Activated CD4-positive, alpha-beta T cell treated with anti-CD3 and anti-CD28 coated beads, Interleukin-2, amount 50 U/mL, for 4 hours (primary cell): ENCODE measurements at regions not wholly inside any gene's neighbourhood (a gene's known extent, or its start where the extent isn't known, plus 50 kb on each side); places are given as distances from the start of the nearest gene placed in this dataset.
"Not testable (repeated sequence)": the region's sequence is repeated elsewhere in the genome, so short reads cannot be mapped to it uniquely, and the experiment has no call there.

ENCODE experiments used
- DNase-seq, 2 experiments: peaks; one replicate each; pipeline ENCODE4 v3.0.0-alpha.2; 2020

DNA sequence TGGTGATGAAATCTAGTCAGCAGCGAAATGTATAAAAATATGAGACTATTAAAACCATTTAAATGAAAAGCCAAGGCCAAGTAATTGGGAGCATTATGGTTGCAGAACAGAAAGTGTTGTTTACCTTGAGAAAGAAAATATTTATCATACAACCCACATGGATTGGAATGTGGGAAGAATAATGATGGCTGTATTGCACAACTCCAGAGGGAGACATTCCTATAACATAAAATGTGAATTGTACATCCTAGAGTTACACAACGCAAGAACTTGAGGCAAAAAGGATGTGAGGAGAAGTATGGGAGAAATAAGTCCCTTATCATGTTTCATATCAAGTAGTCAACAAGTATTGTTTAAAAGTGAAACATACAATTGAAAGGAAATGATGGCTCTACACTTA, 1014.0 kb upstream of the SEMA6A start:
- DNase-seq = no peak

DNA sequence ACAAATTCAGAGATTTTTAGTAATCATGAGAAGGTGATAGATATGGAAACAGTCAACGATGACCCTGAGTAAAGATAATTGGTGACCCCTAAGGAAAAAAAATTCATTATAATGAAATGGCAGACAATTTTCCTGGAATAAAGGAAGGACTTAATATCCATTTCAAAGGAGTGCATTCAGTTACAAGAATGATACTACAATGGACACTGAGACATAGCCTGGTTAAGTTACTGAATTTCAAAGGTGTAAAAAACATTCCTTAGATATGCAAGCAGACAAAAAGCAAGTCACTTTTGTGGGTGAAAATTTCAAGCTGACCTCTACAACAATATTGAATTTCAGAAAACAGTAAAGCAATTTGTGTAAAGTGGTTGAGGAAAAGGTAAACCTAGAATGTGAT, 1012.5 kb upstream of the SEMA6A start:
- no peak for DNase-seq

DNA sequence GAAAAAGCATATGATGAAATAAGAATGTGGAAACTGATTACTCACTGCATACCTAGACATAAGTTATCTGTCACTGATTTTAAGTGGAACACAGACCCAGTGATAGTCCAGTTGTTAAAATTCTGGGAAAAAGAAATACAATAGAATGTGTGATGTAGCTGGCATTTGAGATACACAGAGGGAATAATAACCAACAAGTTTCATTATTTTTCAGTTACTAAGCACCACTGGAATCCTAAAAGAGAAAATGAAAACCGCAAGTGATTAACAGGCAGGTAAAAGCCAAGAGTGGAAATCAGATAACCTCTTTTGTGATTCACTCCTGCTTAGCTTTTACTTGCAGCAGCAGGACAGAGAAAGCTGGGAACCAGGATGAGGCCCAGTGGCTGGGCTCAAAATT, 994.0 kb upstream of the SEMA6A start:
- no peak for DNase-seq

DNA sequence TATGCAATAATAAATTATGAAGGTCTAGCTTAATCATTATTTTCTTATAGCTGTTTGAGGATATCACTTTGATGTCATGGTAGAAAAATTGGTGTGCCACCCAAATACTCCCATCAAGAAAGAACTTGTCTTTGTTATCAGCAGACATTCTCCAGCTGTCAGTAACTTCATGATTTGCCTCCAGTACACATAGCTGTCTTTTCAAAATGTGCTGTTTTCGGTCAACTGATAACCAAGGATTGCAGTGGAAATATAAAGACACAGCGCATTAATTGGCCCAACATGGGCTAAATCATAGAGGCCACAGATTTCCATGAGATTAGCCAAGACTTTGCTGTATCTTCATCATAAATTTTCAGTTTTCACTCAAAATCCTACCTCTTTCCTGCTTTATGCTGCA, 993.5 kb upstream of the SEMA6A start:
- DNase-seq = no peak

DNA sequence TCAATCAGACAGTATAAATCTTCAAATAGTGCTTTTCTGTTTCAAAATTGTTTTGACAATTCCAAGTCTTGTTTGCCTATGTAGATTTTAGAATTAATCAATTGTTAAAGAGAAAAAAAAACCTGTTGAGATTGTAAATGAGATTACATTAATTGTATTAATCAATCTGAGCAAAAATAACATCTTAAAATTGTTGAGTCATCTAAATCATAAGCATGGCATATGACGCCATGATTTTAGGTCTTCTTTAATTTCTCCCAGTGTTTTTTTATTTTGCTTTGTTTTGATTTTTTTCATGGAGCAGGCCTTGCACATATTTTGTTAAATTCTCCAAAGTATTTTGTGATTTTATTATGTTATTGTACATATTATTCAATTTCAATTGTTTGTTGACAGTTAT, 988.0 kb upstream of the SEMA6A start:
- DNase-seq = no peak

DNA sequence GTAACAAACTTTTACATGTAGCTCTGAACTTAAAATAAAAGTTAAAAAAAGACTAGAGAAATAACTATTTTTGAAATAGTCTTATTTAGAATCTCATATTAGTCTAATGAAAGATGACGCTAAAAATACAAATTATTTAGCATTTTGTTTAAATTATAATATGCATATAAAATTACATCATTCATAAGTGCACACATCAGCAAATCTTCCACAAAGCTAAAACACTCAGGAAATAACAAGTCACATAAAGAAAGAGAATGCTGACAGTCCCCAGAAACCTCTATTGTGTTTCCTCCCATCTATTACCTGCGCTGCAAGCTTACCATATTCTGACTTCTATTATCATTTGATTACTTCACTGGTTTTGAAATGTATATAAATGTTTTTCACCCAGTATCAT, 986.9 kb upstream of the SEMA6A start:
- DNase-seq = no peak

DNA sequence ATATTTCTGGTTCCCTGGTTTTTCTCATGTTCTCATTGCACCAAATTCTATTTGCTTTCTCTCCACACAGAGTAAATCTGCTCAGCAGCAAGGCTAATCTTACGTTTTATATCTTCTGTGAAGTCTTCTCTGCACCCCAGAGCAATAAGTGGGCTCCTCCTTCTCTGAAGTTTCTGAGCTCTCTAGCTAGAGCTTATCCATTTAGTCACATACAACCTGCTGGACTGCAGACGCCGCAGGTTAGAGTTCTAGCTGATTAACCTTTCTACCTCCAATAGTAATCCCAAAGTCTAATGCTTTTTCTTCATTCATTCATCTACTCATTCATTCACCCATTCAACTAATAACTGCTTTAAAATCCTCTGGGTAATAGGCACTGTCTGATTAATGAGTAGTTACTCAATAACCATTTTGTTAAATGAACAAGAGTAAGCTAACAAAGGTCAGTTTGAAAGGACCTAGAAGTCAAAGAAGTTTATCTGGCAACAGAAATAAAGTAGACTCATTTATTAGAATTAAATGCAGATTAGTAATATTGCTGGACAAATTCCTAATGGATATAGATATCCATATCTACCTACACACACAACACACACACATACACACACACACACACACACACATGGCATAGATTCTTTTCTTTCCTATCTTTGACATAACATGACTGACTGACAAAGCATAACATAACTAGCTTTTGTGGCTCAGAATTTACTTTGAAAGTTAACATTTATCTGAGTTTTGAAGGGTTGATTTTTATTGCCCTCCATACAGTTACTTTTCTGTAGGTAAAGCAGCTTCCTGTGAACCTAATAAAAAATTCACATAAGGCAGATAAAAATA, 984.6 kb upstream of the SEMA6A start:
- no peak for DNase-seq

DNA sequence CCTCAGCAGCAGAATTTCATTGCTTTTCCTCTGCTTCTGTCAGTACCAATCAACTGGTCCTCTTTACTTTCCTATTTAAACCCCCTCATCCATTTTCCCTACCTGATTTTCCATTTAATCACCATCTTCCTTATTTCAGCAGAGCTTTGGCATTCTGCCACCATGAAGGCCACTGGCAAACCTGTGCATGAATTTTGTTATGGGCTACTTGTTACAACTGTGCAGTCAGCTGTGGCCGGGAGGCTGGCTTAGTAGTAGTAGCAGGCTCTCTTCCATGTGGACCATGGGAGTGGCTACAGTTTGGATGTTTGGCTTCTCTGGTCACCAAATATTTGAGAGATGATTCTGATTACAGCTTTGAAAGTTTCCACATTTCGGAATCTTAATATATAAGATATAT, 976.6 kb upstream of the SEMA6A start:
- DNase-seq = no peak

DNA sequence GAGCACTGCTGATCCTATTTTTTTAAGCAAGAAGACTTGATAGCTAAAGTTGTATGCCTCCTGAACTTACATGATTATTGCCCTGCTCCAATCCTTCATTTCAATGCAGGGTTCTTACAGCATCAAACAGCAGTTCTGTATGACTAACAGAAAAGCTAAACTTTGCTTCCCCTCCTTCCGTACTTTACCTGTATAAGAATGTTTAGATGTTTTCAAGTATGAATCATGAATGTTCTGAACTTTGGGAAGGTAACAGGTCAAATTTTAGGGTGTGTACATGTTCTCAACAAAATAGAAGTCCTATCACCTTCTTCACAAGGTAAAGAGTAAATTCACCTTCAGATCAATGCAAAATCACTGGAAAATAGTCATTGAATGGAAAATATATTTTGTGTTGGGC, 972.6 kb upstream of the SEMA6A start:
- DNase-seq = no peak

DNA sequence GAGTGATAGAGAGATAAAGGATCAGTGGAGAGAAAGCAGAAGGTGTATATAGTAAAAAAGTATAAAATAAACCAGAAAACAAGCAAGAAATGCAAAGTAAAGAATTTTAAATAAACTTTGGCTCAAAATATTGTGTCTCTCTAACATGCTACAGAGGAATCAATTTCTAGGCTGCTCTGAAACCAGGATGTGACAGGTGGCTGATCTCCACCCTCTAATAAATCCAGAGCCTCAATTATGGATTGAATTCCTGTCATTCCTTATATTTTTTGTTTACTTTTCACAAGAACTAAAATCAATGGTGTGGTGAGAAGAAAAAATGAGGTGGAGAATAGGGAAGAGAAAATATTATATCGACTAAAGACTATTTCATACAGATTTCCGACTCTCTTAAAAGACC, 965.1 kb upstream of the SEMA6A start:
- DNase-seq = no peak

DNA sequence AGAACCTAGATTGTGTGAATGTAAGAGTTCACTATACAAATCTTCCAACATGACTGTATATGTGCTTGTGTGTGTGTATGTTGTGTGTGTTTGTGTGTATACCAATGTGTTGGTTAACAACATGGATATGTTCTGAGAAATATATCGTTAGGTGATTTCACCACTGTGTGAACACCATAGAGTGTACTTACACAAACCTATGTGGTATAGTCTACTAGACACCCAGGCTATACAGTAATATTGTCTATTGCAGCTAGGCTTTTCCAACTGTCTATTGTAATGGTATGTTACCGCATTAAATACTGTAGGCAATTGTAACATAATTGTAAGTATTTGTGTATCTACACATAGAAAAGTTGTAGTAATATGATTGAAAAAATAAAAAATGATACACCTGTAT, 959.2 kb upstream of the SEMA6A start:
- DNase-seq = no peak

DNA sequence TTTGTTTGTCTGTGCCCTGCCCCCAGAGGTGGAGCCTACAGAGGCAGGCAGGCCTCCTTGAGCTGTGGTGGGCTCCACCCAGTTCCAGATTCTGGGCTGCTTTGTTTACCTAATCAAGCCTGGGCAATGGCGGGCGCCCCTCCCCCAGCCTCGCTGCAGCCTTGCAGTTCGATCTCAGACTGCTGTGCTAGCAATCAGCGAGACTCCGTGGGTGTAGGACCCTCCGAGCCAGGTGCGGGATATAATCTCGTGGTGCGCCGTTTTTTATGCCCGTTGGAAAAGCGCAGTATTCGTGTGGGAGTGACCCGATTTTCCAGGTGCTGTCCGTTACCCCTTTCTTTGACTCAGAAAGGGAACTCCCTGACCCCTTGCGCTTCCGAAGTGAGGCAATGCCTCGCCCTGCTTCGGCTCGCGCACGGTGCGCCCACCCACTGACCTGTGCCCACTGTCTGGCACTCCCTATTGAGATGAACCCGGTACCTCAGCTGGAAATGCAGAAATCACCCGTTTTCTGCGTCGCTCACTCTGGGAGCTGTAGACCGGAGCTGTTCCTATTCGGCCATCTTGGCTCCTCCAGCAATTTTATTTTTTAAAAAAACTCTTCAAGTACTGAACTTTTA, 958.5 kb upstream of the SEMA6A start:
- not testable (repeated sequence) for DNase-seq

DNA sequence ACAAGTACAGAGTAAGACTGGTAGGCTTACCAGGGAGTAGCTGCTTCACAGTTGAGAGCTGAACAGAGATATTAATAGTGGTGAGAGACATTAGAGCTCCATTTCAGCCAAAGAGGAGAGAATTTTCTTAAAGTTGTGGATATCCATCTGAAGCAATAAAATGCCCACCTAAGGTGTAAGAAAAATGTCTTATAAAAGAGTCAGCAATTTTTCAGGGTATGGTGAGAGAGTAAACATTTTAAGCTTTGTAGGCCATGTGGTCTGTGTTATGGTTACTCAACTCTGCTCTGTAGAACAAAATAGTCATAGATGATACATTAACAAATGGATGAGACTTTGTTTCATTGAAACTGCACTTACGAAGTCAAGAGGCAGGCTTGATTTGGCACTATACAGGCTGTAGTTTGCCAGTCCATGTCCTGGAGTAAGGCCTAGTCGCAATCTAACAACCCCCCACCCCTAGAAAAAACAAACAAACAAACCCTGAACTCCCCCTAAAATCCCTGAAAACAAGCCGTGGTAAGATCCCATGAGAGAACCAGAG, 945.4 kb upstream of the SEMA6A start:
- no peak for DNase-seq

DNA sequence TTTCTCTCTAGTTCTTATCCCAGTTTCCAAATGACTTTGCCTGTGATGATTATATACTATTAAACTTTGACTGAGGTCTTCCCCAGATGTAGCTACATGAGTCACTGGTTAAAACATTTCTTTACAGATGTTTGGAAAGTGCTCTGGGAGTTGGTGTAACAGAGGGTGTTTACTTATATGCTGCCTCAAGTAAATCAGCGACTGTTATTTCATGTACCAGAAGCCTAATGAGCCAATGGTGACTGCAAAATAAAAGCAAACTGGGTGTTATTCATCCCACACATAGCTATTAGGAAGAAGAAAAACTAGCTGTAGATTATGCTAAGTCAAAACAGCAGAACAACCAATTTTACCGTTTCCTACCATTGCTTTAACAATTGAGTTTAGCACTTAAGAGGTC, 929.7 kb upstream of the SEMA6A start:
- DNase-seq = no peak

DNA sequence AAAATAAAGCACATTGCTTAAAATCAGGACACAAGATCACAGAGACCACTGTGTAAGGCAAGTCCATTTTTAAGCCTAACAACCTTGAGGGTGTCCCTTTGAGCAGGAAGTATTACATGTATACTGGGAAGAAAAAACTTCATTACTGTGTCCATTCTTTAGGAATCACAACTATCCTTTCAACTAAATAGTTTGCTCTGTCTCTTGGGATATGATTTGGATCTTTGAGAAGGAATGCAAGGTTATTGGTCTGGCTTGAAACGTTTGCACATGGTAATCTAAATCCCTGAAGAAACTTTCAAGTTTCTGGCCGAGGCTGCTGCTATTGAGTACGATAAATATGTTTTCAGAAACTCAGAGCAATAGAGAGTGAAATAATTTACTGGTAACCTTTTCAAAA, 923.0 kb upstream of the SEMA6A start:
- no peak for DNase-seq

DNA sequence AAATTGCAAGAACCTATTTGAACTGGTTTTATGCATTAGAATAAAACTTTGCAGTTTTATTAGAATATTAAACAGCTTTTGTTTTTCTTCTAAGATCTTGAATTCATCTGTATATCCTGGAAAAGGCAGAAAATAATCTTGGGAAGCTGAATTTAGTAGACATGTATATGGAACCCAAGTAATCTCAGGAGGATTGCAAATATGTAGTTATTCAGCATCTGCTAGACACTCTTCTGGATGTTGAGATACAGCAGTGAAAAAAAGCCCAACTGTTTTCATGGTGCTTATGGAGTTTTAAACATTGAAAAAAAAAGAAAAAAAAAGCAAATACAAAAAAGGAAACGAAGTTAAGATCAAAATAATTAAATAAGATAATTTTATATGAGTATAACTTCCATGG, 922.2 kb upstream of the SEMA6A start:
- no peak for DNase-seq

DNA sequence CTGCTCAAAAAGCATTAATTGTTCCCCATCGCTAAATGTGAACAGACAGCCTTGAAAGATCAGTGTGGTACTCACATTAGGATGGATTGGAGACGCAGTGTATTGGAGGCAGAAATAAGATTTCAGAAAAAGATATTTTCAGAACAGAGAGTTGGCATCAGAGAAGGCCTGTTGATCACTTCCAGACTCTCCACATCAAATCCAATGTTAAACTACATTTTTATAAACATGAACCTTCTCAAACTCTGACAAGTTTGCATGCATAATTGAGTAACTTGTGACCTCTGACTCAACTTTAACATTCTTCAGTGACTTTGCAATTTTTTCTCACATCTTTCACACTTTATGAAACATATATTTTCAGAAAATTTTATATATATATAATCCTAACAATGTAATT, 919.6 kb upstream of the SEMA6A start:
- no peak for DNase-seq

DNA sequence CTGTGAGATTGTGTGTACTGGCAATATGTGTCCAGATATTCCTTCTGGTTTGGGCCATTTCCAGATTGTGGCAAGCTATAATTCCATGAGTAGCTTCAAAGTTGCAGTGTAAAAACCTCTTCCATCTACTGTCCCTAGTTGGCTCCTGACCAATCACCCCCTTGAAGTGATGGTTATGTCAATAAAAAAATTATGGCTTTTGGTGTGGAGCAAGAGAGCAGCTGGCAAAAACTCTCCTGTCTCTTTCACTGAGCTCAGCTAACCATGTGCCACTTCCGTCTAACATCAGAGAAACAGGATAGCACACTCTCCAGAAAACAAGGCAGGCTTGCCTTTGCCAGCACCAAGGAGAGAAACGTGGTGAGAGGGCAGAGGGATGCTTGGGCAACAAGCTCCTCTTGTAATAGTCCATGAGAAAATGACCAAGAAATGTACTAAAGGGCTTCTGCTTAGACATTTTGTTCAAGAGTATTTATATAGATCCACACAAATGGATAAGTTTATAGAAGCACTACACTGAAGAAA, 914.4 kb upstream of the SEMA6A start:
- DNase-seq = no peak

DNA sequence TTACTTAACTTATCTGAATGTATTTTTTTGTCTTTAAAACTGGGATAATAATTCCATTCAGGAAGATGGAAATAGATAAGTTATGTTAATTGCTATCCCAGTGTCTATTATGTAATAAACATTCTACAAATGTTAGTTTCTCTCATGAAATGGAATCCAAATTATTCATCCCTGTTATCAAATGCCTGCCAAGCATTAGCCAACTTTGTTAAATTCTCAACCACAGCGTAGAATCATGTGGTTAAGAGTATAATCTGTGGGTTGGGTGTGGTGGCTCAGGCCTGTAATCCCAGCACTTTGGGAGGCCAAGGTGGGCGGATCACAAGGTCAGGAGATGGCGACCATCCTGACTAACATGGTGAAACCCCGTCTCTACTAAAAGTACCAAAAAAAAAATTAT, 912.9 kb upstream of the SEMA6A start:
- DNase-seq = no peak

DNA sequence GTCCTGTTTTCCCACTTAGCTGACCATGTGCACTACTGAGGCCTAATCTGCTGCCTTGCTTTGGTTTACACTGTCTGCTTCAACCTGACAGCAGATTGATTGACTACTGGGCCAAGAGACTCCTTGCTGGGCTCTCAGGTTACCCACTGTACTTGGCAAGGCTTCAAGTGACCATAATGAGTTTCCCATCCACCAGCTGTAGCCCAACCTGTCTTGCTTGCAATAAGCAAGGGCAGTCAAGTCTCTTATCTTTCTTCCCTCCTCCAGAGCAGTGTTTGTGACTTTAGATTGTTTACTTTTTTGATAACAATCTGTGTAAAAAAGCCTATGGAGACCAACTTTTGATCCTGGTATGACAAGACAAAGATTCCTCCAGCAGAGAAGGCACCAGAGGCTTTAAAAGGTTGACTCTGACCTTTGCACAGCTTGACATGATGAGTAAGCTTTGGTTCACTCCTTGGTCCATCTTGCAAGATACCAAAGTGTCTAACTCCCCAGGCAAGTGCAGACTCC, 912.3 kb upstream of the SEMA6A start:
- DNase-seq = no peak

DNA sequence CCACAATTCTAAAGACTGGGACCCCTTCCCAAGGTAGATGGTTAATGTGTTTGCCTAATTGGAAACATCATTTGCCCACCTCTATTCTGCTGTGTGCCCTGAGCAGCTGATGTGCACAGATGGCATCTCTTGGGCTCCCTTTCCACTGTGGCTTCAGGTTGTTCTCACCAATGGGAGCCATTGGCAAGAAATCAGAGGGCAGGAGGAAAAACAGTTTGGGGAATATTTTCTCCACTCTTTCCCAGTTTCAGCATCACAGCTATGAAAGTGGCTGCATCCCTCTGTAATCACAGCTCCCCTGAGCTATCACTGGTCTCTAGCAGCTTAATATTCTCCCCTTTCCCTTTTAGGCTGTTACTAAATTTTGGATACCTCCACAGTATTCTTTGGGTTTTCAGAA, 911.6 kb upstream of the SEMA6A start:
- no peak for DNase-seq

DNA sequence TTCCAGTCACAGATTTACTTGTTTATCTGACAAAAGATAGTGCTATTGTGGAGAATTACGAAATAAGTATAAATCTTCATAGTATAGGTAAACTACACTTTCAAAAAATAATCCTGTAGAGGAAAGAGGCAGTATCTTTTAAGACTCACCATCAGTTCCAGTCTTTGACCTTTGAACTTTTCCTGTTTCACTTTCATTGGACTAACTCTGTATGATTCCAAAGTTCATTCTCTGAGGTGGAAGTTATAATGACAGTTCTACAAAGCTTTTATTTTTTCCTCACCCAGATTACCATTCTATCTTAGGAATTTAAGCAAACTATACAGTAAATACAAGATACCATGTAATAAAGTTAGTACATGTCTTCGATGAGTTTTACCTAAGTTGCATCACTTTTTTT, 901.3 kb upstream of the SEMA6A start:
- DNase-seq = no peak

DNA sequence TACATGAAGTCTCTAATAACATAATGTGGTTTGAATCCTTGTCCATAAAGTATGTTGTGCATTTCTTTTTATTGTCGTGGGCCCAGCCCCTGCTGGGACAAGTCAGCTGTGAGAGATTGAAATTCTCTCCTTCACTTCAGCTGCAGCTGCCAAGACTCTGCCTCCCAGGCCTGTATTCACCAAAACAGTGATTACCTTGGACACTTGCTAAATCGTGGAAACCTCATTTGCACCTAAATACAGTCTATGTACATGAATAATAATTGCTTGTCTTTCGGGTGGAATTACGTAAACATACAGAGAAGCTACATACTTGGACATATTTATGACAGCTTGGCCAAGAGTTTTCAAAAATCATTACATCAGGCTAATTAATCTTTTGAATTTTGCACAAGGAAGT, 898.5 kb upstream of the SEMA6A start:
- DNase-seq = no peak

DNA sequence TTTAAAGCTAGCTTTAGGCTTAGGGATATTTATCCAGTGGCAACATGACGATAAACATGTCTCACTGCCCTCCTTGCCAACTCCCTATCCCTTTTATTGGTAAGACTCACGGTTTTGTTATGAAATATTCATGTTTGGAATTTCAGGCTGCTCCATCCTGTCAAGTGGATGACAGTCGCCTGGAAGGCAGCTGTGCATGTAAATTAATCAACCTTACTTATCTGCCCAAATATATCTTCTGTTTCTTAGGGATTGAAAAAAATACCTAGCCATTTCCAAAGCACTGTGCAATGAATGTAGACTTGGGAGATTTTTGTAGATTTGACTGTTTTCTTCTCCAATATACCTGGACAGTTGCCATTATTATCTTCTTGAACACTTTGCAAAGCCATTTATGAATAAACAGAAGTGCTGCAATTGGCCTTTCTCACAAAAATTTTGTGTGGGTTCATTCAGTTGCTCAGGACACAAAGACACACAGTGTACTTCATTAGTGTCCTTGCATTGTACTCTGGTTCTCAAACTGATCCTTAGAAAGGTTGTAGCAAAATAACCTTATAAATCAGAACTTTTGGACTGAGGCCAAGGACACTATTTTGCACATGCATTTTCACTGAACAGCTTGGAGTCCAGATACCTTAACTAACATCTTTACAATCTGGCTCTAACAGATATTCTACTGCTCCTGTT, 889.4 kb upstream of the SEMA6A start:
- DNase-seq = no peak
